Neural cell (in vitro differentiated cells): ENCODE measurements at regions not wholly inside any gene's neighbourhood (a gene's known extent, or its start where the extent isn't known, plus 50 kb on each side); places are given as distances from the start of the nearest gene placed in this dataset.

Source experiments
- H2AFZ ChIP-seq: fragments of 200-600, 300-800 bp; sonication (generic), shearing (Covaris generic); 2 replicates; pipeline ENCODE4 v1.6.0; 2014; ENCODE audit warnings: low read depth, mild to moderate bottlenecking, antibody characterized with exemption, low read length, moderate library complexity
- H3F3A ChIP-seq: fragments of 200-600 bp; shearing (Covaris generic); 2 replicates; pipeline ENCODE4 v1.6.1; 2016; ENCODE audit warnings: mild to moderate bottlenecking, moderate library complexity, mixed read lengths, antibody characterized with exemption, low read length; ENCODE audit not compliant: insufficient read depth, poor library complexity, severe bottlenecking
- H3K27ac ChIP-seq: fragments of 200-600, 300-800 bp; sonication (generic), shearing (Covaris generic); 2 replicates; pipeline ENCODE4 v1.5.1; 2014; ENCODE audit warnings: mild to moderate bottlenecking, low read length, moderate library complexity
- H3K27me3 ChIP-seq: fragments of 300-800, 200-600 bp; sonication (generic), shearing (Covaris generic); 2 replicates; pipeline ENCODE4 v1.6.0; 2014; ENCODE audit warnings: mild to moderate bottlenecking, low read depth, low read length, moderate library complexity; ENCODE audit not compliant: insufficient read depth
- H3K36me3 ChIP-seq: fragments of 300-800, 200-600 bp; sonication (generic), shearing (Covaris generic); 2 replicates; pipeline ENCODE4 v1.5.1; 2014; ENCODE audit warnings: mild to moderate bottlenecking, antibody characterized with exemption, low read length, moderate library complexity; ENCODE audit not compliant: insufficient read depth
- H3K4me2 ChIP-seq: fragments of 300-800, 200-600 bp; sonication (generic), shearing (Covaris generic); 2 replicates; pipeline ENCODE4 v1.6.0; 2014; ENCODE audit warnings: mild to moderate bottlenecking, low read length
- H3K4me3 ChIP-seq: fragments of 300-800, 200-600 bp; sonication (generic), shearing (Covaris generic); 2 replicates; pipeline ENCODE4 v1.5.1; 2014; ENCODE audit warnings: mild to moderate bottlenecking, low read length, moderate library complexity
- H3K79me2 ChIP-seq: fragments of 200-600 bp; shearing (Covaris generic); replicated peaks from 2 replicates; pipeline ENCODE4 v1.6.0; 2014; ENCODE audit warnings: mild to moderate bottlenecking, low read length, moderate library complexity; ENCODE audit not compliant: insufficient read depth
- H3K9ac ChIP-seq: fragments of 300-800, 200-600 bp; sonication (generic), shearing (Covaris generic); 2 replicates; pipeline ENCODE4 v1.6.1; 2016; ENCODE audit warnings: mild to moderate bottlenecking, low read length, mixed read lengths
- H3K9me2 ChIP-seq: fragments of 200-600 bp; shearing (Covaris generic); 2 replicates; pipeline ENCODE4 v1.6.1; 2016; ENCODE audit warnings: mild to moderate bottlenecking, low read length, mixed read lengths; ENCODE audit not compliant: insufficient read depth
- H3K9me3 ChIP-seq: fragments of 200-600, 300-800 bp; sonication (generic), shearing (Covaris generic); 2 replicates; pipeline ENCODE4 v1.6.1; 2016; ENCODE audit warnings: mild to moderate bottlenecking, mixed run types, low read length, moderate library complexity, mixed read lengths
- H4K20me1 ChIP-seq: fragments of 200-600 bp; shearing (Covaris generic); 2 replicates; pipeline ENCODE4 v1.6.1; 2016; ENCODE audit warnings: mild to moderate bottlenecking, mixed run types; ENCODE audit not compliant: insufficient read depth
- EP300 ChIP-seq: fragments of 450-650 bp; conservative IDR thresholded peaks from 2 replicates; pipeline ENCODE4 v1.6.1; 2014; ENCODE audit warnings: antibody characterized with exemption, mild to moderate bottlenecking, moderate library complexity; ENCODE audit not compliant: poor library complexity, severe bottlenecking
- EZH2 ChIP-seq: fragments of 200-600, 300-800 bp; shearing (Covaris generic), sonication (generic); IDR thresholded peaks from 2 replicates; pipeline ENCODE4 v1.6.1; 2014; ENCODE audit warnings: antibody characterized with exemption, low read length, borderline replicate concordance, mild to moderate bottlenecking; ENCODE audit not compliant: insufficient read depth, poor library complexity, severe bottlenecking
- MXI1 ChIP-seq: fragments of 450-650 bp; conservative IDR thresholded peaks from 2 replicates; pipeline ENCODE4 v1.6.1; 2014; ENCODE audit warnings: antibody characterized with exemption, mild to moderate bottlenecking; ENCODE audit not compliant: poor library complexity, severe bottlenecking
- POLR2AphosphoS5 ChIP-seq: IDR thresholded peaks from 2 replicates; pipeline ENCODE4 v1.6.1; 2012
- RAD21 ChIP-seq: fragments of 450-650 bp; conservative IDR thresholded peaks from 2 replicates; pipeline ENCODE4 v1.6.1; 2014; ENCODE audit warnings: antibody characterized with exemption, mild to moderate bottlenecking, moderate library complexity
- SMC3 ChIP-seq: fragments of 450-650 bp; conservative IDR thresholded peaks from 2 replicates; pipeline ENCODE4 v1.6.1; 2014; ENCODE audit warnings: antibody characterized with exemption, mild to moderate bottlenecking, moderate library complexity; ENCODE audit not compliant: poor library complexity
- TAF1 ChIP-seq: IDR thresholded peaks from 2 replicates; pipeline ENCODE4 v1.6.1; 2012; ENCODE audit warnings: low read depth
- TF ChIP-seq, protein P1 (sequence below): IDR thresholded peaks from 2 replicates; pipeline ENCODE4 v1.6.1; 2012; ENCODE audit warnings: borderline replicate concordance
- TF ChIP-seq, protein P2 (sequence below): fragments of 450-650 bp; IDR thresholded peaks from 2 replicates; pipeline ENCODE4 v1.5.1; 2014; ENCODE audit warnings: antibody characterized with exemption, mild to moderate bottlenecking, moderate library complexity; ENCODE audit not compliant: poor library complexity, severe bottlenecking

- Histone ChIP-seq H3K4me3 (no peak overlapping the region), H3K27me3 (no peaks in the 10 kb centered on the region), H3F3A (no peaks in the 10 kb centered on the region), H3K36me3 (no peaks in the 10 kb centered on the region), H3K9ac (no peak overlapping the region), H3K27ac (no peak overlapping the region), H2AFZ (no peak overlapping the region), H3K9me2 (no peaks in the 10 kb centered on the region), H4K20me1 (no peaks in the 10 kb centered on the region), H3K4me2 (no peak overlapping the region), H3K9me3 (no peaks in the 10 kb centered on the region), H3K79me2 (no peaks in the 10 kb centered on the region)
- TF ChIP-seq EP300 = no peak
- TF ChIP-seq, protein P1, sequence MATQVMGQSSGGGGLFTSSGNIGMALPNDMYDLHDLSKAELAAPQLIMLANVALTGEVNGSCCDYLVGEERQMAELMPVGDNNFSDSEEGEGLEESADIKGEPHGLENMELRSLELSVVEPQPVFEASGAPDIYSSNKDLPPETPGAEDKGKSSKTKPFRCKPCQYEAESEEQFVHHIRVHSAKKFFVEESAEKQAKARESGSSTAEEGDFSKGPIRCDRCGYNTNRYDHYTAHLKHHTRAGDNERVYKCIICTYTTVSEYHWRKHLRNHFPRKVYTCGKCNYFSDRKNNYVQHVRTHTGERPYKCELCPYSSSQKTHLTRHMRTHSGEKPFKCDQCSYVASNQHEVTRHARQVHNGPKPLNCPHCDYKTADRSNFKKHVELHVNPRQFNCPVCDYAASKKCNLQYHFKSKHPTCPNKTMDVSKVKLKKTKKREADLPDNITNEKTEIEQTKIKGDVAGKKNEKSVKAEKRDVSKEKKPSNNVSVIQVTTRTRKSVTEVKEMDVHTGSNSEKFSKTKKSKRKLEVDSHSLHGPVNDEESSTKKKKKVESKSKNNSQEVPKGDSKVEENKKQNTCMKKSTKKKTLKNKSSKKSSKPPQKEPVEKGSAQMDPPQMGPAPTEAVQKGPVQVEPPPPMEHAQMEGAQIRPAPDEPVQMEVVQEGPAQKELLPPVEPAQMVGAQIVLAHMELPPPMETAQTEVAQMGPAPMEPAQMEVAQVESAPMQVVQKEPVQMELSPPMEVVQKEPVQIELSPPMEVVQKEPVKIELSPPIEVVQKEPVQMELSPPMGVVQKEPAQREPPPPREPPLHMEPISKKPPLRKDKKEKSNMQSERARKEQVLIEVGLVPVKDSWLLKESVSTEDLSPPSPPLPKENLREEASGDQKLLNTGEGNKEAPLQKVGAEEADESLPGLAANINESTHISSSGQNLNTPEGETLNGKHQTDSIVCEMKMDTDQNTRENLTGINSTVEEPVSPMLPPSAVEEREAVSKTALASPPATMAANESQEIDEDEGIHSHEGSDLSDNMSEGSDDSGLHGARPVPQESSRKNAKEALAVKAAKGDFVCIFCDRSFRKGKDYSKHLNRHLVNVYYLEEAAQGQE = no peak
- no peak for TF ChIP-seq MXI1
- no peak for TF ChIP-seq POLR2AphosphoS5
Observed at GRCh38 chr20:48177058-48177457, 391.8 kb upstream of the SULF2 start.

DNA sequence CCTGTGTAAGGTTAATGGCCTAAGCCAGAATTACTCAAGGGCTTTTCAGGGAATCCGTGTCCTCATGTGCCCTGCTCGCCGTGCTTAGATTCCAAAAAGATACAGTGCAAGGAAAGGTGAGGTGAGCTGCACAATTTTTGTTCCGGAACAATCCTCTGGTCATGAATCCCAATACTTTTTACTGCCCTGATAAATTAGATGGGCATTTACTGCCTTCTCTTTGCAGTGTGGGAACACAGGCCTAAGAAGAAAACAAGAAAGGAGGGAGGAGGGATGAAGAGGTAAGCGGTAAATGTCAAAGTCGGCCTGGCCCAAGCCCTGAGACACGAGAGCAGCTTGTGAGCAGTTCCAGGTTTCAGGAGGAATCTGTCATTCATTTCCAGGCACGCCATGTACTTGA is 390.9 kb upstream of the SULF2 start:
- no peak overlapping the region for H3K27ac ChIP-seq
- H3K4me3 ChIP-seq = no peak overlapping the region
- H3K9ac ChIP-seq = no peak overlapping the region
- H3K9me2 ChIP-seq = no peaks in the 10 kb centered on the region
- H3K36me3 ChIP-seq = no peaks in the 10 kb centered on the region
- TF ChIP-seq TAF1 (no peak), POLR2AphosphoS5 (no peak), EZH2 (no peak), SMC3 (no peak), EP300 (no peak), RAD21 (no peak), MXI1 (no peak)
- TF ChIP-seq, protein P1 = no peak
- TF ChIP-seq, protein P2, sequence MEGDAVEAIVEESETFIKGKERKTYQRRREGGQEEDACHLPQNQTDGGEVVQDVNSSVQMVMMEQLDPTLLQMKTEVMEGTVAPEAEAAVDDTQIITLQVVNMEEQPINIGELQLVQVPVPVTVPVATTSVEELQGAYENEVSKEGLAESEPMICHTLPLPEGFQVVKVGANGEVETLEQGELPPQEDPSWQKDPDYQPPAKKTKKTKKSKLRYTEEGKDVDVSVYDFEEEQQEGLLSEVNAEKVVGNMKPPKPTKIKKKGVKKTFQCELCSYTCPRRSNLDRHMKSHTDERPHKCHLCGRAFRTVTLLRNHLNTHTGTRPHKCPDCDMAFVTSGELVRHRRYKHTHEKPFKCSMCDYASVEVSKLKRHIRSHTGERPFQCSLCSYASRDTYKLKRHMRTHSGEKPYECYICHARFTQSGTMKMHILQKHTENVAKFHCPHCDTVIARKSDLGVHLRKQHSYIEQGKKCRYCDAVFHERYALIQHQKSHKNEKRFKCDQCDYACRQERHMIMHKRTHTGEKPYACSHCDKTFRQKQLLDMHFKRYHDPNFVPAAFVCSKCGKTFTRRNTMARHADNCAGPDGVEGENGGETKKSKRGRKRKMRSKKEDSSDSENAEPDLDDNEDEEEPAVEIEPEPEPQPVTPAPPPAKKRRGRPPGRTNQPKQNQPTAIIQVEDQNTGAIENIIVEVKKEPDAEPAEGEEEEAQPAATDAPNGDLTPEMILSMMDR = no peak
- H4K20me1 ChIP-seq = no peaks in the 10 kb centered on the region
- H3F3A ChIP-seq = no peaks in the 10 kb centered on the region
- no peak overlapping the region for H3K4me2 ChIP-seq
- H3K79me2 ChIP-seq = no peaks in the 10 kb centered on the region
- H3K9me3 ChIP-seq = no peaks in the 10 kb centered on the region
- H3K27me3 ChIP-seq = no peaks in the 10 kb centered on the region
- H2AFZ ChIP-seq = no peak overlapping the region
